ENCODE measurements at regions not wholly inside any gene's neighbourhood (a gene's known extent, or its start where the extent isn't known, plus 50 kb on each side); places are given as distances from the start of the nearest gene placed in this dataset.

DNA sequence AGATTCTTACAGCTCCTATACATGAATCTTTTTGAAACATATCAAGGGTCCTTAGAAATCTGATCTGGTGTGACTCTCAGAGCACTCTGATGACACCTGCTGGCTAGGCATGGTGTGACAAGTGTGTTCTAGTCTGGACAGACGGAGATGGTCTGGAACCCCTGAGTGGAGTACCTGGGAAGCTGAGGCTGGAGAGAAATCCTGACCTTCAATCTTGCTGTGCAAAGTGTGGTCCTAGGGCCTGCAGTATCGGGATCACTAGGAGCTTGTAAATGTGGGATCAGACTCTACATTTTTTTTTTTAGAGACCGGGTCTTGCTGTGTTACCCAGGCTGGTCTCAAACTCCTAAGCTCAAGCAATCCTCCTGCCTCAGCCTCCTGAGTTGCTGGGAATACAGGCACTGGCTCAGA is 78.6 kb upstream of the SOD1 start:
- TF ChIP-seq EZH2 (IDR thresholded peaks at IDR 0.05; ENCODE audit: borderline replicate concordance) (no peak), EZH2phosphoT487 (IDR thresholded peaks at IDR 0.05; ENCODE audit: low read depth, severe bottlenecking, unreplicated experiment) (no peak), CTCF (IDR thresholded peaks at IDR 0.05; ENCODE audit: poor library complexity) (peak; percentile 90)

All from hepatocyte (in vitro differentiated cells).